ENCODE measurements at regions not wholly inside any gene's neighbourhood (a gene's known extent, or its start where the extent isn't known, plus 50 kb on each side); places are given as distances from the start of the nearest gene placed in this dataset.
"Not testable (repeated sequence)": the region's sequence is repeated elsewhere in the genome, so short reads cannot be mapped to it uniquely, and the experiment has no call there.

- DNase-seq = no peak
Measured at GRCh38 chr2:61671561-61672315, 133.6 kb upstream of the XPO1 start.

- DNase-seq = peak; percentile 33
Measured at GRCh38 chr2:61670591-61671501, 132.7 kb upstream of the XPO1 start.

- DNase-seq = no peak
Measured at GRCh38 chr2:61664190-61664589, 126.0 kb upstream of the XPO1 start.

GRCh38 chr2:61662990-61663389, 124.8 kb upstream of the XPO1 start:
- peak; percentile 36 for DNase-seq

GRCh38 chr2:61660511-61661388, 122.6 kb upstream of the XPO1 start:
- no peak for DNase-seq

- DNase-seq = peak; percentile 17
Measured at GRCh38 chr2:61658841-61659780, 121.0 kb upstream of the XPO1 start.

- not testable (repeated sequence) for DNase-seq
Measured at GRCh38 chr2:61649946-61650345, 111.8 kb upstream of the XPO1 start.

- no peak for DNase-seq
Measured at GRCh38 chr2:61649021-61649420, 110.9 kb upstream of the XPO1 start.

GRCh38 chr2:61647044-61647443, 108.9 kb upstream of the XPO1 start:
- no peak for DNase-seq

- no peak for DNase-seq
Measured at GRCh38 chr2:61645911-61646310, 107.8 kb upstream of the XPO1 start.

GRCh38 chr2:61643153-61643552, 105.0 kb upstream of the XPO1 start:
- not testable (repeated sequence) for DNase-seq

- DNase-seq = no peak
Measured at GRCh38 chr2:61640406-61640805, 102.2 kb upstream of the XPO1 start.

- no peak for DNase-seq
Measured at GRCh38 chr2:61639721-61640120, 101.6 kb upstream of the XPO1 start.

- no peak for DNase-seq
Measured at GRCh38 chr2:61636686-61637085, 98.5 kb upstream of the XPO1 start.

GRCh38 chr2:61634512-61634911, 96.4 kb upstream of the XPO1 start:
- DNase-seq = no peak

- DNase-seq = no peak
Measured at GRCh38 chr2:61633250-61633649, 95.1 kb upstream of the XPO1 start.

GRCh38 chr2:61632276-61633169, 94.4 kb upstream of the XPO1 start:
- no peak for DNase-seq

- DNase-seq = no peak
Measured at GRCh38 chr2:61631321-61631720, 93.2 kb upstream of the XPO1 start.

- no peak for DNase-seq
Measured at GRCh38 chr2:61626827-61627226, 88.7 kb upstream of the XPO1 start.

- no peak for DNase-seq
Measured at GRCh38 chr2:61623747-61624146, 85.6 kb upstream of the XPO1 start.
